Caki2 (cell line): ENCODE measurements at regions not wholly inside any gene's neighbourhood (a gene's known extent, or its start where the extent isn't known, plus 50 kb on each side); places are given as distances from the start of the nearest gene placed in this dataset.

ENCODE experiments used
- DNase-seq: peaks from one replicate; pipeline ENCODE4 v3.0.0-alpha.2; 2015; ENCODE audit warnings: low read depth
- in situ Hi-C: cut with HindIII; loops from 2 replicates; pipeline ENCODE4 v1.10.0; 2016; ENCODE audit warnings: low sequenced_read_pairs, low pct_unique_long_range_greater_than_20kb, mixed read lengths

DNA sequence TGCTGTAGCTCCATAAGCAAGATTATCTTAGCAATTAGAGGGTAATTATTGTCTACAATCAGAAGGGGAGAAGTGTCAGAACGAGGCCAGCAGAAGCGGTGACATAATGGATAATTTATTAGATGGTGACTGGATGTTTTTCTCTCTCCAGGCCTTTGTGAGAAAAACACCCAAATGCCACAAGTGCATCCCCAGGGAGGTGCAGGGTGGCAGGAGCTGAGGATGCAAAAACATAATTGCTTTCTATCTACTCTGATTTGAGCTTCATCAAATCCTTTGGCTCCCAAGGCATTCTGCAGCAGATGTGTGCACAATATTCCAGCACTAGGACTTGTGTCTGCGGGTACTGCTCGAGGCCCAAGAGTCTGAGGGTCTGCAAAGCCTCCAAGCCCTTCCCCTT, 220.1 kb upstream of the SERP2 start:
- in situ Hi-C loops: no loop called here
- no peak for DNase-seq

DNA sequence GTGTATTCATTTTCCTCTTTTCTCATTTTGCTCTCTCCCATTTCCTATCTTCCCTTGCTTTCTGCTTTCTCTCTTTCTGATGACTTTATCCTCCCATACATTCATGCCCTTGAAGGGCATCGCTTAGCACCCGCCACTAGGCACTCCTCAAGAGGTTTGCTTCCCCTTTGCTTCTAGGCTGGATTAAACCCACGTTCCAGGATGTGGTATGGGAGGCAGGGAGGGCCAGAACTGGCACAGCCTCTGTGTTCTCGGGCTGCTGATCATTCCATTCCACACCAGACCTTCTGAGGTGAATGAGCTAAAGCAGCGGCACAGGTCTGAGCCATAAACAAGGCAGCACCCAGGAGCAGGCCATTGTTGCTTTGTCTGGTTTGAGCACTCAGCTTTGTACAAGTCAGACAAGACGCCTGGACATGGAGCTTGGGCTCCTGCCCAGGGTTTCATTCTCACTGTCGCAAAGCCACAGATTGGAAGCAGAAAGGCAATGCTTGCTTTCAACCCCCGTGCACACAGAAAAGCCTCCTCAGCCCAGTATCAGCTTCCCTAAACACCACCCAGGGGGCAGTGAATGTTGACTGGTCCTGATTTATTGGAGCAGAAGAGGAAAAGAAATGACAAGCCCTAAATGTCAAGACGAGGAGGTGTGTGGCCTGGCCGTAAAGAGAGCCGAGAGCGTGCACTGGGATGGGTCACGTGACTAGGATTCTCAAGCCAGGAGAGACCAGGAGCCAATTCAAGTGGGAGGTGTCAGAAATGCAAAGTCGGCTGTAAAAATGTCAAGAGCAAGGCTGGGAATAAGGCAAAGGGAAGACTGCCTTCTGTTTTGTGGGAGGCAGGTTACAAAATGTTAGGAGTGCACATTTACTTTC, 218.0 kb upstream of the SERP2 start:
- in situ Hi-C loops: no loop called here
- no peak for DNase-seq

DNA sequence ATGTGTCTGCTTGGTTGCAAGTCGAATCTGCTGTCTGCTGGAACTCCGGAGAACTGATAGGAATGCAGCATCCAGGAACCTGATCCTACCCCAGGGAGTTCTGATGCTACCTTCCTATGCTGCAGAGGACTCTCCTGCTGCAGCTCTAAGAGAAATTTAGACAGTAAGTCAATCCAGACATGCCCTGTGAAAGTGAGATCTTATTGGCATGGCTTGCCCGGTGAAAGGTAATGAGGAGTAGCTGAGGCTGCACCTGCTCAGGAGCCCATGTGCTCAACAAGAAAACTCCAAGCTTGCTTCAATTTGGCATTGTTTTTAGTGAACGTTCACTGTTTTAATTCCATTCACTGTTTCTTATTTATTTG, 217.3 kb upstream of the SERP2 start:
- no peak for DNase-seq

DNA sequence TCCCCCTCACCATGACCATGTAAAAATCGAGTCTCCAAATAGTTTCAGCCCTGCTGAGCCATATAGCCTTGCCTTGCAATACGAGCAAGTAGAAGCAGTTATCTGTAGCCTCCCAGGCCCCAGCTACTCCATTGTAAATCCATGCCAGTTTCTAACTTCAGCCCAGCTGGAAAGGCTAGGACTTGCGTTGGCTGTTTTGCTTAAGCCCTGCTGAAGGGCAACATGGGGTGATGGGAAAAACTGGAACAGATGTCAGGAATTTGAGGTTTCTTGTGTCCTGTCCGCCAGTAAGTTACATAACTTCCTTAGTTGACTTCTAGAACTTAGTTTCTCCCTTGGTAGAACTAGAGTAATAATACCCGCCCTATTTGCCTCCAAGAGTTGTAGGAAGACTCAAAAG, 216.0 kb upstream of the SERP2 start:
- DNase-seq: no peak
- in situ Hi-C loops: no loop called here

More for the DNA sequence above, 217.3 kb upstream of the SERP2 start:
- in situ Hi-C loops: no loop called here

DNA sequence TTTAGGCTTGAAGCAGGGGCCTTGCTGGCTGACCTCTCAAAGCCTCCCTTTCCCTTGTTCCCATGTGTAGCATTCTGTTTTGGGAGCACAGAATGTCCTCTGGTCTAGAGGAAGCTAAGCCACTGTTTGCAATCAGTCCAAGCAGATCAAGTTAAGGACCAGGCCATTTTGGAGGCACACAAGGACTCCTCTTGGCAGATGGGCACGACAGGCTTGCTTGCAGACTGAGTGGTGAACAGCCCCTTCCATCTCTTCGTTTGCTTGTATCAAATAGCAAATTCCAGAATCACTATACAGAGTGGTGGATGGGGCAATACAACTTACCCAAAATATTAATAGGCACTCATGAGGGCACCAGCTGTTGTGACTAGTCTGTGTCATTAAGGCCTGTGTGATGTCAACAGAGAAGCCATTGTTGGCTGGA, 215.5 kb upstream of the SERP2 start:
- in situ Hi-C loops: no loop called here
- DNase-seq: no peak

DNA sequence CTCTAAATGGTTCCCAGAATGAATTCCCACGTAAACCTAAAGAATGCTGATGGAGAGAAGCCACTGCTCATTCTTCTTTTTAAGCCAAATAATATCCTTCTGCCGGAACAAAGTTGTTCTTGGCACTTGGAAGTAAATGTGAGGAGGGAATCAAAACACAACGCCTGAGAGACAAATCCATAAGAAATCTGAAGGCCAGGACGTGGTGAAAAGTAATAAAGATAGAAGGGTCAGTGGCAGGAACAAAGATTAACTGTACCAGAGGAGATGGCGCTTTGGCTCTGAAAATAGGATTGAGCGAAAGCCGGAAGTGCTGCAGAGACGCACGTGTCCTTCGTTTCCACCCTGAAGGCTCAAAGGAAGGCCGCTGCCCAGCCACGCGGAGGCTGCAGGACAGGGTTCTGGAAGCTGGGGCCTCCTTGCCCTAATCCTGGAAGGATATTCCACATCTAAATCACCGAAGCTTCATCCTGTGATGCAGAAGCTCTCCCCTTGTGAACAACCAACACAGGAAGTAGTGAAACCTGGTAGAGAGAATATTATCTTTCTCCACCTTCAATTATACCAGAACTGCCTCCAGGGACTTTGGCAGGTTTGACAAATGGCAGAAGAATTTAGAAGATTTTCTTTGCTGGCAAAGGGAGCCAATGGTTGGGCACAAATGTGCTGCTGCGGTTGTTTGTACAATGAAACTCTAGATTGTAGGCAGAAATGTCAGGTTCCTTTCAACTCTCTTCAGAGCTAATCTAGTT, 214.6 kb upstream of the SERP2 start:
- in situ Hi-C loops: no loop called here
- DNase-seq: no peak

DNA sequence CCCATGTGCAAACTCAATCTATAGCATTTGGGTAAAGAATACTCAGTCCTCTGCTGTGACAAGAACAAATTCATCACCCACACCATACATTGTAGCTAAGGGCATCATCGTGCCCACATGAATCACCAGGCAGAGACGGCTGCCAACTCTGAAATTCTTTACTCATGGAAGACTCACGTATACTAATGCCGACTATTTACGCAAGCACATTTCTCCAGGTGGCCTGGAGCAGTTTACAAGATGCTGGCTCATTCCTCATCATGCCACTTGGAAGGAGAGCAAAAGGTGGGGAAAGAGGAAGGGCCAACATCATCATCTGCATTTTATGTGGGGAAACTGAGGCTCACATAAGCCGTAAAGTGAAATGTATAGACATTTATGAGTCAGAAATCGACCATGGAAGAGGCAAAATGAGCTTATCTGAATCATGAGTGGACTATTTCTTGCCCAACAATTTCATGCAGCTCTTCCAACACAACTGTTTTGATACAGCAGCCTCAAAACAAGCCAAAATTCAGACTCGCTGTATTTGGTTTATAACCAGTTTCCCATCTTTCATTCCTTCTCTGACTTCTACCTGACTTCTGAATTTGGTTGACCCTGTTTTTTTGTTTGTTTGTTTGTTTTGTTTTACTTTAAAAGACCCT, 213.9 kb upstream of the SERP2 start:
- no peak for DNase-seq
- in situ Hi-C loops: no loop called here

DNA sequence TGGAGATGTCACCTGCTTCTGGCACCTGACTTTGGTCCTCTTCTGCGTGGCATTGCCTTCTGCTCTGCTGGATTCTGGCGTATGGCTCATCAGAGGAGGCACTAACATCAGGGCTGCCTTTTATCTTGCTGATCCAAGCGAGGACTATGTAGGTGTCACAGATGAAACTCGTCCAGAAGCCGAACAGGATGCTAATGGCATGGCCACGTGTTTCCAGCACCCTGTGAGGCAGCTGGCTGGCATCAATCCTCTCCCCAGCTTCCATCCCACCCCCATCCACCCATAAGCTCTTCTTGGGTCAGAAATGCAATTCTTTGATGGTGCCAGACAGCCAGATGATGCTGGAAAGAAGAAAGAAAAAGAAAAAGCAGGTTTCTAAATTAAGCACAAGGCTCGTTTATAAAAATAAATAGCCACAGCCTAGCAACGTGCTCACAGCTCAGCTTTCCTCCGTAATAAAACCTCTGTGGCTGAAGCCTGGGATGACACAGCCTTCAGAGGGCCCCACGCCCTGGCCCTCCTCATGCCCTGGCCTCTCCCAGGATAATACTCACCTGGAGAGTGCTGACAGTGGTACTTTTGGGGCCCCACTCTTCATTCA, 212.9 kb upstream of the SERP2 start:
- DNase-seq: no peak
- in situ Hi-C loops: no loop called here

DNA sequence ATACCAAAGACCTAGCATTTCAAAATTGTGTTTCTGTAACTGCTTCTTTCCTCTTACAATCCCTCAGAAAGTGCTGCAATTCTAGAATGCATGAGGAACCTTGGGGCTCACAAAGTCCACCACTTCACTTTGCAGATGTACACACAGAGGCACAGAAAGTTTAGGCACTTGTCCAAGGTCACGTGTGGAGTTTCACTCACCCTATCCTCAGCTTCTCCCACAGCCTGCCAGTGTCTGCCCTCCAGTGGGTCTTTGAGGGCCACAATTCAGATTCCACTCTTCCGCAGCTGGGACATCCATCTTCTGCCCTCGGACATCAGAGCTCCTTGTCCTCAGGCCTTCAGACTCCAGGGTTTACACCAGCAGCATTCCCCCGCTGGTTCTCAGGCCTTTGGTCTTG, 210.5 kb upstream of the SERP2 start:
- DNase-seq: no peak
- in situ Hi-C loops: no loop called here

DNA sequence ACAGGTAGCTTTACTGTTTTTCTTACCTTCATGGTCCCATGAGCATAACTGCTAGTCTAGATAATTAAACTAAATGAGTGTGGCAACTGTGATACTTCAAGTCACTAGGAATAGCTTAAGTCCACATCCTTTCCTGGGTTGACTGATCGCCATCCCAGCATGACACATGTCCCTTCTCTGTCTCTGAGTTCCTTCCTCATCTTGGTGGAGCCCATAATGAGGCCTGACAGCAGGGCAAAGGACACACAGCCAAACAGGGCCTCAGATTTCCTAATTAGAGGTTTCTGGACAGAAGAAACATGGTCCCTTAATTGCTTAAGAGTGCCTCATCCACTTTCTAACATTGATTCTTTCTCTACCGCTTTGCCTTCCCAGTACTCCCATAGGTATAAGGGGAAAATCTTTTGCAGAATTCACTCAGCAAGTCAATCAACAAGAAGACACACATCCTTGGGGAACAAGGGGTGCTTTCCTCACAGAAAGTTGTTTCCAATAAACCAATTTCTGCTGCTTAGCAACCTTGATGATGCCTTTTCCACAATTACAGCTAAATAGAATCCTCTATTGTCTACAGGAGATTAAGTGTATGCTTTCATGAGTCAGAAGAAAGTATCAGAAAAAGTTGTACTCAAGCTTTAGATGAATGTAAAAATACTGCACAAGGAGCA, 208.3 kb upstream of the SERP2 start:
- in situ Hi-C loops: no loop called here

DNA sequence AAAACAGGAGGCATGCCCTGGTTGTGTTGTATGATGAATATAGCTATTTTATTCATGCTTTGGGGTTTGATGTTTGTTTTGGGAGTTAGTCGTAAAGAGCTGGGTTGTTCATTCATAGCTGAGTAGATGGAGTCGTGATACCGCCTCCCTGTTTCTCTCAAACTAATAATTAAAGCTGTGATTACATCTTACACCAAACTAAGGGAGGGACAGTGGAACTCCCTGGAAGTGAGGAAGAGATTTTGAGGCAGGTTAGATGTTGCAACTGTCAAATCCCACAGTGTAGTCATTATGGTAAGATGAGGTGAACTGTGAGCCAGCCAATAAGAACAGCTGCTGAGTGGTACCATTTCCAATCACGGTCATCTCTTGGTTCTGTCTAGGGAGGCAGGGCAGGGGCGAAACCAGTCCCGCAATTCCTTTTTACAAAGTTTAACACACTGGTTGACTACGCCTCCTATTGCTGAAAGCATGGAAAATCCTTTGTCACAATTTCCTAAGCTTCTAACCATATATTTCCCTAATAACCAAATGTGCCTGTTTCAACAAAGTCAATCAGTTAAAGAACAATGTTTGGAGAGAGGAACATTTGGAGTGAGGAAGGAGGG, 207.6 kb upstream of the SERP2 start:
- DNase-seq: peak; percentile 3
- in situ Hi-C loops: no loop called here

More for the DNA sequence above, 208.3 kb upstream of the SERP2 start:
- peak; percentile 18 for DNase-seq

DNA sequence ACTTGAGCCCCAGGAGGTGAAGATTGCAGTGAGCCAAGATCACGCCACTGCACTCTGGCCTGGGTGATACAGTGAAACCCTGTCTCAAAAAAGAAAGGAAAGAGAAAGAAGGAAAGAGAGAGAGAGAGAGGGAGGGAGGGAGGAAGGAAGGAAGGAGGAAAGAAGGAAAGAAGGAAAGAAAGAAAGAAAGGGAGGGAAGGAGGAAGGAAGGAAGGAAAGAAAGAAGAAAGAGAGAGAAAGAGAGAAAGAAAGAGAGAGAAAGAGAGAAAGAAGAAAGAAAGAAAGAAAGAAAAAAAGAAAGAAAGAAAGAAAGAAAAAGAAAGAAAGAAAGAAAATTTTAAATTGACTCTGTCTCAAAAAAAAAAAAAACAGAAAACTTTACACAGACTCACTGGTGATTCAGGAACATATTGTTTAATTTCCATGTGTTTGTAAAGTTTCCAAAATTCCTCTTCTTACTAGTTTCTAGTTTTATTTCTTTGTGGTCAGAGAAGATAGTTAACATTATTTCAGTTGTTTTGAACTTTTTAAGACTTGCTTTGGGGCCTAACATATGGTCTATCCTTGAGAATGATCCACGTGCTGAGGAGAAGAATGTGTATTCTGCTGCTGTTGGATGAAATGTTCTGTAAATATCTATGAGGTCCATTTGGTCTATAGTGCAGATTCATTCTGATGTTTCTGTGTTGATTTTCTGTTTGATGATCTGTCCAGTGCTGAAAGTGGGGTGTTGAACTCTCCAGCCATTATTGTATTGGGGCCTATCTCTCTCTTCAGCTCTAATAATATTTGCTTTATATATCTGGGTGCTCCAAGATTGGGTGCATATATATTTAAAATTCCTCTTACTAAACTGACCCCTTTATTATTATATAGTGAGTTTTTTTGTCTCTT, 204.4 kb upstream of the SERP2 start:
- in situ Hi-C loops: no loop called here
- DNase-seq: no peak

DNA sequence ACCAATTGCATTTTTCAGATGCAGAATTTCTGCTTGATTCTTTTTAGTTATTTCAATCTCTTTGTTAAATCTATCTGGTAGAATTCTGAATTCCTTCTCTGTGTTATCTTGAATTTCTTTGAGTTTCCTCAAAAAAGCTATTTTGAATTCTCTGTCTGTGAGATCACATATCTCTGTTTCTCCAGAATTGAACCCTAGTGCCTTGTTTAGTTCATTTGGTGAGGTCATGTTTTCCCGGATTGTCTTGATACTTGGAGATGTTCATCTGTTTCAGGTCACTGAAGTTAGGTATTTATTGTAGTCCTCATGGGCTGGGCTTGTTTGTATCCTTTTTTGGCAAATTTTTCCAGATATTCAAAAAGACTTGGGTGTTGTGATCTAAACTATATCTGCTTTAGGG, 202.9 kb upstream of the SERP2 start:
- DNase-seq: no peak

DNA sequence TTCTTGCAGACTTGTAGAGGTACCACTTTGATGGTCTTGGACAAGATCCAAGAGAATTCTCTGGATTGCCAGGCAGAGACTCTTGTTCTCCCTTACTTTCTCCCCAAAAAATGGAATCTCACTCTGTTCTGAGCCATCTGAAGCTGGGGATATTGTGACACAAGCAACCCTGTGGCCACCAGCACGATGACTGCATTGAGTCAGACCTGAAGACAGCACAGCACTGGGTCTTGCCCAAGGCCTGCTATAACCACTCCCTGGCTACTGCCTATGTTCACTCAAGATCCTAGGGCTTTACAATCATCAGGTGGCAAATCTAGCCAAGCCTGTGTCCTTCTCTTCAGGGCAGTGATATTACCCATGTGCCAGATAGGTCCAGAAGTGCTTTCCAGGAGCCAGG, 202.5 kb upstream of the SERP2 start:
- DNase-seq: no peak
- in situ Hi-C loops: no loop called here

More for the DNA sequence above, 202.9 kb upstream of the SERP2 start:
- in situ Hi-C loops: no loop called here

DNA sequence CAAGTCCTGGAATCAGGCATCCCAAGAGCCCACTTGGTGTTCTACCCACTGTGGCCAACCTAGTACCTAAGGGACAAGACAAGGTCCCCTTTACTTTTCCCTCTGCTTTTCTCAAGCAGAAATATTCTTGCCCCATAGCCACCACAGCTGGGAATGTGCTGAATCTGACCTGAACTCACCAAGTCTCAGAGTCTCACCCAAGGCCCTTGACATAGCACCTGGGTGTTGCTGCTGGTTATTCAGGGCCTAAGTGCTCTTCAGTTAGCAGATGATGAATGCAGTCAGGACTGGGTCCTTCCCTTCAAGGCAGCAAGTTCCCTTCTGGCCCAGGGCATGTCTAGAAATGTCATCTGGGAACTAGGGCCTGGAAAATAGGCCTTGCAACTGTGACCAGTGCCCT, 201.8 kb upstream of the SERP2 start:
- in situ Hi-C loops: no loop called here
- DNase-seq: no peak

DNA sequence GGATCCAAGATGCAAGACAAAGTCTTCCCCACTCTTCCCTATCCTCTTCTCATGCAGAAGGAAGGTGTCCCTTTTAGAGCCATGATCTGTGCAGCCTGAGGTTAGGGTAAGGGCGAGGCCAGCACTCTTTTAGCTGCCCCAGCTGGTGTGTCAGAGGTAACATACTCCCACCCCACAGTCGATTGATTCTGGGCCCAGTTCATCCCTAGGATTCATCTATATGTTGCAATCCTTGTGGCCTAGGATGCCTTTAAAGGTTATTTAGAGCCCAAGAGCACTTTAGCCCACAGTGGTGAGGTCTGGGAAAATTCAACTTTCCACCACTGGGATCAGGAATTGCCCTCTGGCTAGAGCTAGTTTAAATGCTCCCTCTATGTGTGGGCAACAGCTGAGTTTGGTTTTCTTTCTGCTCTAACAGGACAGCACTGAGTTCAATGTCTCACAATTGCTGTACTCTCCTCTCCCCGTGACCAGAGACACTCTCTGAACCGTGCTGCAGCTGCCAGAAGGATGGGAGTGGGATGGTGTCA, 201.3 kb upstream of the SERP2 start:
- DNase-seq: no peak
- in situ Hi-C loops: no loop called here
